ENCODE measurements at regions not wholly inside any gene's neighbourhood (a gene's known extent, or its start where the extent isn't known, plus 50 kb on each side); places are given as distances from the start of the nearest gene placed in this dataset.

DNA sequence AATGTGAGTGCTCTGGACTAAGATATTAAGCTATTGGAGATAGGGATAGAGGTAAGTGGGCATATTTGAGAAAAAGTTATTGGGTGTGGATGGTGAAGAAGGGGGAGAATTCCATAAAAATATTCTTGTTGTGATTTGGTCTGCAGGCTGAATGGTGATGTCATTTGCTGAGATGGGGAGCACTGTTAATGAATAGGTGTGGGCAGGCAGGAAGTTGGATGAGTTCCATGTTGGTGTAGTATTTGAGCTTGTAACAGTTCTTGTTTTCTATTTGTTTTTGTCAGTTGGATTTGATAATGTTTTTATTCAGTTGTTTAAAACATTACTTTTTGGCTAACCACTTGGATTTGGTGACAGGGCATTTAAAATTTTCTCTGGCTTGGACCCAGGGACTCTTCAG is 168.8 kb downstream of the C11orf87 start:
- no peak overlapping the region for H3K27ac ChIP-seq
- H3K4me3 ChIP-seq, result no peak overlapping the region
- H3K9ac ChIP-seq, result no peak overlapping the region
- TF ChIP-seq Cebpa-rat (IDR thresholded peaks at IDR 0.05), result no peak
- no peaks in the 10 kb centered on the region for H4K20me1 ChIP-seq
- no peak overlapping the region for H3K4me2 ChIP-seq
- no peaks in the 10 kb centered on the region for H3K27me3 ChIP-seq
- H3K36me3 ChIP-seq, result no peaks in the 10 kb centered on the region
- H3K9me3 ChIP-seq (replicated peaks in 1 of 11), result 0 out of 22 replicates have a peak, but pooled peaks cover 0 to 3% (median 0%) of the 10 kb centered on the region in 11 experiments
- H3K4me1 ChIP-seq, result peaks cover 0 to 5% (median 0%) of the 10 kb centered on the region in 10 experiments; a peak in 3 of 20 replicates

DNA sequence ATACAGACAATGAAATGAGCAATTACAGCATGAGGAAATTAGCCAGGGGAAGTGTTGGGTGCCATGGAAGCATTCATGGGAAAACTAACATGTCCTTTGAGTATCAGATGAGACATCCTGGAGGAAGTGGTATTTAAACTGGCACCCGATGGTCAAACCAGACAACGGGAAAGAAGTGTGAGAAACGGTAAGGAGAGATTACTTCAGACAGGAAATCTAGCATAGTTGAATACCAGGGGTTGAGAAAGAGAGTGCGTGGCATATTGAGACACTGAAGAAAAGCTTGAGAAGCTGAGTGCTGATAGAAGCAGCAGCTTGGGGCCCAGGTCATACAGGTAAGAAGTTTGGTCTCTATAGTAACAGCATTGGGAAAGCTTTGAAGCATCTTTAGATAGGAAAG is 175.3 kb downstream of the C11orf87 start:
- TF ChIP-seq Cebpa-rat (IDR thresholded peaks at IDR 0.05), result no peak
- H3K9ac ChIP-seq, result no peak overlapping the region

DNA sequence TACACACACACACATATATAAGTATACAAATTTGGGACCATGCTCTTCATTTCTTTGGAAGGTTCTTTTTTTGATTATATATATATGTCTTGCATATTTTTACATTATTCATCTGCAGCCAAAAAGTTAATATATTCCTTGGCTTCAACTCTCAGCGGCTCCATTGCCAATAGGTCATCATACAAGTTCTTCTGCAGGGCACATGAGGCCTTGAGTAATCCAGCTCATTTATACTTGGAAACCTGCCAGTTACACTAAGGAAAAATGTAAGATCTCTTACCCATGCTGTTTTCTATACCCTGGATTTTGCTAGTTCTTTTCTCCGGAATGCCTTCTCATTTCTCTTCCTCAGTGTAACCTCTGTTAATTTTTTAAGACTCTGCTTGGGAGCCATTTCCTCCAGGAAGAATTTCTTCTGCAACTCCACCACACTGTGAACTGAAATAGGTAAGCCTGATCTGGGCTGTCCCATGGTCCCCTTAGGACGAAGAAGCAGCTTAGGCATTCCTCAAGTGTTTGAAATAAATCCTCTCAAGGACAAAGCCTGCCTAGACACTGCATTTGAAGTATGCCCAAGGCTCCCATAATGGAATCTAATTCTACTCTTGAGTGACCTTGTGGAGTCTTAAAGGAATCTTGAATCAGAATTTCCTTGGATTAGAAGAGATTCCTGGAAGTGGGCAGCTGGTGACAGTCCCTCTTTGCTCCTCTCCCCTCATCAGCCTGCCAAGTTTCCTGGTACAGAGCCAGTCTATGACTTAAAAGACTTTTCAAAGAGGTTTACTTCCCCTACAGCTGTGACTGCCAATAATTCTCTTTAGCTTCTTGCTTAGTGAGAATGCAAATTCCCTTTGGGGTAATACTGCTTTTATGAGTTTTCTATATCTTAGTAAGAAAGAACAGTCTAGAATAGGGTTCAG is 182.8 kb downstream of the C11orf87 start:
- Histone ChIP-seq H3K9ac (no peak overlapping the region), H3K27ac (no peak overlapping the region), H3K27me3 (no peaks in the 10 kb centered on the region), H3K36me3 (no peaks in the 10 kb centered on the region), H3K4me2 (0 out of 22 replicates have a peak overlapping the region, but pooled peaks of 1 of the 11 experiments have one; percentile 4), H3K4me3 (no peak overlapping the region), H4K20me1 (no peaks in the 10 kb centered on the region), H3K4me1 (peaks cover 0 to 37% (median 3%) of the 10 kb centered on the region in 10 experiments; a peak in 5 of 20 replicates), H3K9me3 (replicated peaks in 1 of 11) (no peaks in the 10 kb centered on the region)
- no peak for TF ChIP-seq Cebpa-rat (IDR thresholded peaks at IDR 0.05)

More for the DNA sequence above, 175.3 kb downstream of the C11orf87 start:
- Histone ChIP-seq H3K9me3 (replicated peaks in 1 of 11) (no peaks in the 10 kb centered on the region), H3K27me3 (no peaks in the 10 kb centered on the region), H4K20me1 (no peaks in the 10 kb centered on the region), H3K36me3 (no peaks in the 10 kb centered on the region), H3K4me2 (peak overlapping the region in 4 of 11 experiments; percentile 20 to 42 (median 22); a peak in 3 of 22 replicates), H3K4me1 (peaks cover 0 to 6% (median 0%) of the 10 kb centered on the region in 10 experiments; a peak in 1 of 20 replicates), H3K4me3 (no peak overlapping the region), H3K27ac (no peak overlapping the region)

DNA sequence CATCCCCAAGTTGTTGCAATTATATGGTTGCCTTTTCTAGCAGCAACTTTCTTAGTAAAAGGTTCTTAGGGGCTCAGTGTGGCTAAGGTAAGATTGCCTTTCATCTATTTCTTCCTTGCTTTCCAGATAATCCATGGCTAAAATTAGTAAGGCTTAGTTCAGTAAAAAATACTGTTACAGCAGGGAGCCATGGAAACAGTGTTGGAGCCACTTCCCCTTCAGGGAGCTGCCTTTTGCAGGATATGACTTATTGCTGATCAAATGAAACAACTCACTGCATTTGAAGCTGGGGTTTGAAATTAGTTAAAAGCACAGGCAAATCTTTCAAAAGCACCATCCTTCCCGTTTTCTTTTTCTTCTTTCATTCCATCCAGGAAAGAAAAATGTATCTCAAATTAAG is 184.3 kb downstream of the C11orf87 start:
- no peak overlapping the region for H3K4me3 ChIP-seq
- H3K36me3 ChIP-seq, result no peaks in the 10 kb centered on the region
- H3K4me2 ChIP-seq, result peak overlapping the region in 3 of 11 experiments; percentile 19 to 62 (median 46); a peak in 6 of 22 replicates
- H3K27ac ChIP-seq, result peak overlapping the region in 2 of 11 experiments; percentile 30 to 53; a peak in 3 of 22 replicates
- H3K9ac ChIP-seq, result no peak overlapping the region
- H3K27me3 ChIP-seq, result no peaks in the 10 kb centered on the region
- no peak for TF ChIP-seq Cebpa-rat (IDR thresholded peaks at IDR 0.05)
- no peaks in the 10 kb centered on the region for H4K20me1 ChIP-seq
- no peaks in the 10 kb centered on the region for H3K9me3 ChIP-seq (replicated peaks in 1 of 11)
- H3K4me1 ChIP-seq, result peaks cover 0 to 37% (median 3%) of the 10 kb centered on the region in 10 experiments; a peak in 5 of 20 replicates

DNA sequence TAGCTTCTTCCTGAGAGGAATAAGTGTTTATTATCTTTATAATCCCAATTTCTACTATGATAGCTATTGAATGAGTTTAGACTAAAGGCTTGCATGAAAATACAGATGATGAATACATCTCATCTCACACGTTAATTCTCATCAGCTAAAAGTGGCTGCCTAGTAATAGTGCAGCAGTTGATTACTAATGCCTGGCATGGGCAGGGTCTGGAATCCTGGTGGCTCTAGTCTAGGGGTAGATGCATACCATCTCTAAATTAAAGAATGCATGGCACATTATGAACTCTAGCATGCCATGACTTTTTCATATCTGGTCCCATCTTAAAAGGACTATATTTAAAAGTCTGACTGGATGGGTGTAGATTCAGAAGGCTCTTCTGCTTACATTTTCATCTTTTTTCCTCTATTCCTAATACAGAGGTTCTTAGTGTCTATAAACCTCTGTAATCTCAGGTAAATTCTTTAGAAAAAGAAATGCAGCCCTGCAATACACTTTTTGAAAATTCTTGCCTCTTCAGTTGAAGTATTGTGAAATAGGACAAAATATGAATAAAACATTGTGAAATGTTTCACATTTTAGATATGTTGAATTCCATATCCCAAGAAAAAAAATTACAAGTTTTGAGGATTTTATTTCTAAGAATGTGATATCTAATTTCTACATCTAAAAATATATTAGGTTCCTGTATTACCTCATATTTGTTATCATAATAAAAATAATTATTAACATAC is 187.6 kb downstream of the C11orf87 start:
- no peak for TF ChIP-seq Cebpa-rat (IDR thresholded peaks at IDR 0.05)
- no peaks in the 10 kb centered on the region for H4K20me1 ChIP-seq
- no peaks in the 10 kb centered on the region for H3K36me3 ChIP-seq
- H3K4me1 ChIP-seq, result peaks cover 0 to 55% (median 15%) of the 10 kb centered on the region in 10 experiments; a peak in 15 of 20 replicates
- no peak overlapping the region for H3K27ac ChIP-seq
- H3K9me3 ChIP-seq (replicated peaks in 1 of 11), result no peaks in the 10 kb centered on the region
- no peak overlapping the region for H3K4me2 ChIP-seq
- no peaks in the 10 kb centered on the region for H3K27me3 ChIP-seq
- no peak overlapping the region for H3K9ac ChIP-seq
- no peak overlapping the region for H3K4me3 ChIP-seq

DNA sequence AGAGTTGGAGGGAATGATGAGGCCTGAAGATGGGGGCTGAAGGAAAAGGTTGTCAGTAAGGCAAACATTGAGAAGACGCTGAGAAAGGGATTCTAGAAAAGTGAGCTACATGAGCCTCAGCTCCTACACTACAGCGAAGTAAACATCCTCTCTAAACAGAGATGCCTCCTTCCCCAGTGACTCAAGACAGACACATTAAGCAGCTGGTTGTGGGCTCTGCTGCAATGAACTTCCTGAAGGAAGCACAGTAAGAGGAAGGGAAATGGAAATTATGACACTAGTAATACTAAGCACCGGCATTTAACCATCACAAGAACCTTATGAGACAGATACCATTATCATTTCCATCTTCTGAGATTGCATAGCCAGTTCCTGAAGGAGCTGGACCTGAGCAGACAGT is 190.5 kb downstream of the C11orf87 start:
- Histone ChIP-seq H3K4me1 (peaks cover 0 to 28% (median 15%) of the 10 kb centered on the region in 10 experiments; a peak in 15 of 20 replicates), H3K4me3 (no peak overlapping the region), H3K27ac (peak overlapping the region; percentile 0 to 68 (median 61); a peak in 18 of 22 replicates), H3K27me3 (no peaks in the 10 kb centered on the region), H3K36me3 (no peaks in the 10 kb centered on the region), H3K4me2 (peak overlapping the region; percentile 4 to 67 (median 44); a peak in 18 of 22 replicates), H4K20me1 (no peaks in the 10 kb centered on the region), H3K9ac (peak overlapping the region in 2 of 11 experiments; percentile 17 to 37; a peak in 2 of 22 replicates), H3K9me3 (replicated peaks in 1 of 11) (no peaks in the 10 kb centered on the region)
- TF ChIP-seq Cebpa-rat (IDR thresholded peaks at IDR 0.05), result peak in 3 of 11 experiments; percentile 18 to 49 (median 44); a peak in 3 of 22 replicates

DNA sequence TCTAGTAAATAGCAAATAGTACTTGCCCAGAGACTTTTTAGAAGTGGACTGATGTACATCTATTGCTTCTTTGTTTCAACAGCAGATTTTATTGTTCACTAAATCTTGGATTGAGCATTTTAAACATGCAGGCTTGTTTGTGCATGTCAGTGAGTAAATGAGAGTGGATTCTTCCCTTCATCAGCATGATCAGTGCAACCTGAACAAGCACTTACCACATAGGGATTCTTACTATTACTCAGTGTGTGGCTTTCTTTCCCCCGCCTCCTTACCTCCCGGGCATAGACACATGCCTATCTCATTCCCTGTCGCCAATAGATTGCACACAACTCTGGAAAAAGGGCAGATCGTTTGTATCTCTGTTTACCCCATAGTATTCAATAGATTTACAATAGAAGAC is 197.5 kb downstream of the C11orf87 start:
- Histone ChIP-seq H3K9ac (no peak overlapping the region), H3K4me3 (no peak overlapping the region), H3K4me2 (no peak overlapping the region), H3K27me3 (no peaks in the 10 kb centered on the region), H3K36me3 (no peaks in the 10 kb centered on the region), H3K27ac (no peak overlapping the region), H4K20me1 (no peaks in the 10 kb centered on the region), H3K9me3 (replicated peaks in 1 of 11) (no peaks in the 10 kb centered on the region), H3K4me1 (no peaks in the 10 kb centered on the region)
- TF ChIP-seq Cebpa-rat (IDR thresholded peaks at IDR 0.05), result no peak

DNA sequence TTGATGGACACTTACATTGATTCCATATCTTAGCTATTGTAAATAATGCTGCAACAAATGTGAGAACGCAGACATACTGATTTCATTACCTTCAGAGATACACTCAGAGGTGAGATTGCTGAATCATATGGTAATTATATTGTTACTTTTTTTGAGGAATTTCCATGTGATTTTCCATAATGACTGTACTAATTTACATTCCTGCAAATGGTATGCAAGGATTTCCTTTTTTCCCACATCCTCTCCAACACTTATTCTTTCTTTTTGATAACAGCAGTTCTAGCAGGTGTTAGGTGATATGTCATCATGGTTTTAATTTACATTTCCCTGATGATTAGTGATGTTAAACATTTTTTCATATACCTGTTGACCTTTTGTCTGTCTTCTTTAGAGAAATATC is 207.7 kb downstream of the C11orf87 start:
- Histone ChIP-seq H3K9ac (no peak overlapping the region), H3K27me3 (no peaks in the 10 kb centered on the region)
- TF ChIP-seq Cebpa-rat (IDR thresholded peaks at IDR 0.05), result no peak

DNA sequence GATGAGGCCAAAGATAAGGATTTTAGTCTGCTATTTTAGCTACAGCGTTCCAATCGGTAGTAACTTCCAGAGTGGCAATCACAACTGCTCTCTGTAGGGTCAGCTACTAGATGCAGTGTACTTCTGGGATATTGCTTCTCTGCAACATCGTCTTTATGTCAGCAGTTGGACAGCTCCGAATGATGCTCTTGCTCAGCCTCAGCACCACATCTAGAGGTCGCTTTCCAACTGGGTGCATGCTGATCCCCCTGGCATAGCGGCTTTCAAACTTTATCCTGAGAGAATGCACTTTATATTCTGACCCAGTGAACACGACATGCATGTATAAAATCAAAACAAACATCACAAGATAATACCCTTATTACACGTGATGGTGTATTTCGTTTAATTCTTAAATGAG is 219.6 kb downstream of the C11orf87 start:
- no peaks in the 10 kb centered on the region for H3K36me3 ChIP-seq
- no peaks in the 10 kb centered on the region for H3K27me3 ChIP-seq
- no peak for TF ChIP-seq Cebpa-rat (IDR thresholded peaks at IDR 0.05)
- H3K9me3 ChIP-seq (replicated peaks in 1 of 11), result no peaks in the 10 kb centered on the region; a peak in 1 of 22 replicates
- no peaks in the 10 kb centered on the region for H3K4me1 ChIP-seq
- no peak overlapping the region for H3K27ac ChIP-seq
- no peak overlapping the region for H3K4me2 ChIP-seq
- no peak overlapping the region for H3K9ac ChIP-seq
- H3K4me3 ChIP-seq, result no peak overlapping the region
- H4K20me1 ChIP-seq, result no peaks in the 10 kb centered on the region

More for the DNA sequence above, 207.7 kb downstream of the C11orf87 start:
- H3K27ac ChIP-seq, result no peak overlapping the region
- no peak overlapping the region for H3K4me3 ChIP-seq
- peaks cover 3 to 10% (median 8%) of the 10 kb centered on the region in 11 experiments; a peak in 17 of 22 replicates for H3K9me3 ChIP-seq (replicated peaks in 1 of 11)
- no peaks in the 10 kb centered on the region for H3K36me3 ChIP-seq
- H3K4me1 ChIP-seq, result no peaks in the 10 kb centered on the region
- no peaks in the 10 kb centered on the region for H4K20me1 ChIP-seq
- no peak overlapping the region for H3K4me2 ChIP-seq
